GM12892 (cell line): ENCODE measurements at regions not wholly inside any gene's neighbourhood (a gene's known extent, or its start where the extent isn't known, plus 50 kb on each side); places are given as distances from the start of the nearest gene placed in this dataset.

Experiments
- POLR2A ChIP-seq: IDR thresholded peaks from 2 replicates; pipeline ENCODE4 v1.6.1; 2011; ENCODE audit warnings: low read depth, low read length, control low read depth
- POLR2AphosphoS5 ChIP-seq: IDR thresholded peaks from 2 replicates; pipeline ENCODE4 v1.6.1; 2011; ENCODE audit warnings: low read depth, low read length, control low read depth

GRCh38 chr11:106451228-106451922 lies 373.9 kb downstream of the AASDHPPT start:
- TF ChIP-seq POLR2AphosphoS5 (no peak), POLR2A (no peak)
